DMS53 (cell line): ENCODE measurements at regions not wholly inside any gene's neighbourhood (a gene's known extent, or its start where the extent isn't known, plus 50 kb on each side); places are given as distances from the start of the nearest gene placed in this dataset.

Experiments used
- DNase-seq: peaks from one replicate; lab custom pipeline; 2025; lab: John Stamatoyannopoulos, UW

DNA sequence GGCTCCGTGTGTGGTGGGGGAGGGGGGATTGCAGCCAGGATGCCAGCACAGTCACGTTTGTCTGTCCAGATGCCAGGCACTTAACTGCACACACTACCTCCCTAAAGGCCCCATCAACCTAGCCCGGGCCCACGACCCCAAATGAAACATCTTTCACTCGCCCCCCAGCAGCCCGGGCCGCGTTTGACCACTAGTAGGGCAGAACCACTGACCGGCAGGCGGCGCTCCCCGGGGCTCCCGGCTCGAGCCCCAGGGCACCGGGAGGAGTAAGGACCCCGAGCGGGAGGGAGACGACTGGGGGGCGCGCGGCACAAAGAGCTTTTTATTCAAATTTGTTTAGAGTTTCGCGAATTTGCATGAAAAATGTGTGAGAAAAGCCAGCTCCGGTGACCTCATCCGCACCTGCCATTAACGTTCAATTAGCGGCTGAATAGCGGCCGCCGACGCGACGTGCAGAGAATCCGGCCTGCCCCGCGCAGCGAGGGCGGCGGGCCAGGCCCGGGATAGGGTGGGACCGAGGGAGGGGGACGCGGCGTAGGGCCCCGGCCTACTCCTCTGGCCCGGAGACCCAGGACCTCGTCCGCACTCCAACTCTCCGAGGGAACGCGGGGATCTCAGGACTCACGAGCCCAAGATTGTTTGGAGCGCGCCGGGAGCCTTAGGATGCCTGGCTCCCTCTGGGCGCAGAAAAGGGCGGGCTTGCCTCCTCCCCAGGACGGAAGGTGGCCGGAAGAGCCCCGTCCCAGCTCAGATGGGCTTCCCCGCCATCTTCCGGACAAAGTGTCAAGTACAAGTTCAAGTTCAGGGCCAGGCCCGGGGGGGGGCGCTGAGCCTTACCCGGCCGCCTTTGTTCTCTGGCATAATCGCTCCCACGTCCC is 64.9 kb upstream of the POLG start:
- peak; percentile 81 for DNase-seq

DNA sequence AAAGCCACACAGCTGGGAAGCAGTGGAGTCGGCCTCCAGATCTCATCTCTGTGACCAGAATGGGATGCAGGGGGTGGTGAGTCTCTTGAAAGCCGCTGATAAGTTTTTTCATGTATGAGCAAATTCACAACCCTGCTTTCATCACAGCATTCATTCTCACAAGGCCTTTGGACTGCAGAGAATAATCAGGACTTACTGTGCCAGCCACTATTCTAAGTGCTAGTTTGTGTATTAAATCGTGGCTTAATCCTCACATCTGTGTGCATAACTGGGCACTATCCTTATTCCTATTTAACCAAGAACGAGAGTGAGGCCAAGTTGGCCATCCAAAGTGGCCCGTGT is 64.2 kb upstream of the POLG start:
- DNase-seq = no peak

DNA sequence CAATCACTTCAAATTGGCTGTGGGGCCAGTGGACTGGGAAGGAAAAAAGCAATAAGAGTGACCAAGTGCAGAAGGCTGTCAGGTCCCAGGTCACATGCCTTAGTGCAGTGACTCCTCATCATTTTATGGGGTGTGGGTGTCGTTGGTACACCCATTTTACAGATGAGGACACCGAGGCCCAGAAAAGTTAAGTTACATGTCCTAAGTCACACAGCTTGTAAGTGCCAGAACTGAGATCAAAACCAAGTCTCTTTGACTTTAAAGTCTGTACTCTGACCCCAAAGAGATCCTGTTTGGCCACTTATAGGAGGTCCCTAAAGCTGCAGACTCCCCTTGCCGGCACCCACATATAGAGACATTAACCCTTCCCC is 63.0 kb upstream of the POLG start:
- DNase-seq = no peak

DNA sequence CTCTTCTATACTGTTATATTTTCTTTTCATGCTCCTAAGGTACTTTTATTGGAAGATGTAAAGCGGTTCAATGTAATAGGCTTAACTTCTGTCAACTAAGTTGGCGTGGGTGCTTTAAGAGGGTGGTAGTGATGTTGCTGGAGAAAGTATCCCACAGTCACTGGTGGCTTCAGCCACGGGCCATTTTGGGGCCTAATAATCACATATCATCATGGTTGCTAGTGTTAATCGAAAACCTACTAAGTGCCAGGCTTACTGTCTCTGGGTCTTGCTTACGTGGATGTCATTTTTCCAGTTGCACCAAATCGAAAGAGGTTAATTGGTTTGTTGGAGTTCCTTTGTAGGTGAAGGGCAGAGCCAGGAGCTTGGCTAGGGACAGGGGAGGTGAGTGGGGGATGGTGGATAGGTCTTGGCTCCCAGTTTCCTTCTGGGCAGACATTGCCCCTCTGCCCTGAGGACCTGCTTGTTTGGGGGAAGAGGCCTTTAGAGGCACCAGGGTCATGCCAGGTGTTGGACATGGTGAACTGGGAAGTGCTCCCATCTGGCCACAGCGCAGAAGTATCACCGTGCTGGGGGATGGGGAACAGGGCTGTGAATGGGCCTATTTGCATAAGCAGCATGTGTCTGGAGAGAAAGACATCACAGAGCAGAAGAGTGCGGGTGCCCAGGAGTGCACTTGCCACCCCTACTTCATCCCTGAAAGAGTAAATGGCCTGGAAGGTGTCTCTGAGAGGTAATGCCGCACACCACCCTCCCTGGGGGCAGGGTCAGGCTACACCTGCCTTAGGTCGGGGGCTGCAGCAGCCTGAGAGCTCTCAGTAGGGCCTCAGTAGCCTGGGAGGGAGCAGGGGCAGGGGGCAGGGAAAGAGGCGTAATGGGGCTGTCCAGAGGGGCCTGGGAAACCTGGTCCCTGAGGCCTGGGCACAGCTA is 62.4 kb upstream of the POLG start:
- no peak for DNase-seq

DNA sequence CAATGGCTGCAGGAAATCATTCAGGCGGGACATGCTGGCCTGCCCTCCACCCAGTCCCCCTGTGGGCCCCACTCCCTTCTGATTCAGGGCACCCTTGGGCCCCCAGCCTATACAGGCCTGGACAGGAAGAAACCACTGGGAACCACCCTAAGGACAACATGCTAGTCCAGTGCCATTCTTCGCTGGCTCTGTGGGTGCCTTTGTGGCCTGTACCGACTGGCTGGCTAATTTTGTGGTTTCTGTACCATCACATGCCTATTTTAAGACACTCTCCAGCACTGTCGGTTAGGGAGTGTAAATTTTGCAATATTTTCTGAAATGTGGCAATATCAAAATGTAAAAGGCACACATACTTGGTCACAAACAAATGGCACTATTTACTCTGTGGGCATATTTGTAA is 61.4 kb upstream of the POLG start:
- no peak for DNase-seq

DNA sequence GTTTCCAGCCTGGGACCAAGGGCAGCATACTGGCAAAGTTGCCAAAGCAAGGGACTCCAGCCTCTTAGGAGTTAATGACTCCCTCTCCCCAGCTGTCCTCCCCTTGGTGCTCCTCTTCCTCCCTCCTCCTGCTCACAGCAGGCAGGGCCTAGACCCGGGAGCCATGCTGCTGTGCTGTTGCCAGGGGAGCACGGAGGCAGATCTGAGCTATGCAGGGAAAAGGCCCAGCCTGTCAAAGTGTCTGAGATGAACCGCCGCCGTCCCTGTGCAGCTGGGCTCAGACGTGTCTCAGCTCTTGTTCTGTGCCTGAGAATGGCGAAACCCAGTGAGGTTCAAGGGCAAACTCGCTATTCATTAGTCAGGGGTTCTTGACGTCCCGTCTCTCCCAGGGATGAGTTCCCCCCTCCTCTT is 60.8 kb upstream of the POLG start:
- DNase-seq = no peak

DNA sequence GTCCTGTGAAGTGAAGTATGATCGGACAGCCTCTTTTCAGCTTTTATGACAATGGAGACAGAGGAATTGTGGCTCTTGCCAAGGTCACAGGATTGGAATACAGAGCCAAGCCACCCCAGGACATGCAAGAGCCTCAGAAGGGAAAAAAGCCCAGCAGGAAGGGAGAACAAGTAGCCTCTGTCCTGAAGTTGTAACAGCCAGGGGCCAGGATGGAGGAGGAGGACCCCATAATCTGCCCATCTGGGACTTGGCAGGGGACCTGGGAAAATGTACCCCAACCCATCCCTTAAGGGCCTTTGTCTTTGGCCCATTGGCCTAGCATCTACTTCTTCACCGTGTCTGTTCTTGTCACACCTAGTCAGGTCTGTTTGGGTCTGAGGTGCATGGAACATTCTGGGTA is 60.4 kb upstream of the POLG start:
- DNase-seq = no peak

DNA sequence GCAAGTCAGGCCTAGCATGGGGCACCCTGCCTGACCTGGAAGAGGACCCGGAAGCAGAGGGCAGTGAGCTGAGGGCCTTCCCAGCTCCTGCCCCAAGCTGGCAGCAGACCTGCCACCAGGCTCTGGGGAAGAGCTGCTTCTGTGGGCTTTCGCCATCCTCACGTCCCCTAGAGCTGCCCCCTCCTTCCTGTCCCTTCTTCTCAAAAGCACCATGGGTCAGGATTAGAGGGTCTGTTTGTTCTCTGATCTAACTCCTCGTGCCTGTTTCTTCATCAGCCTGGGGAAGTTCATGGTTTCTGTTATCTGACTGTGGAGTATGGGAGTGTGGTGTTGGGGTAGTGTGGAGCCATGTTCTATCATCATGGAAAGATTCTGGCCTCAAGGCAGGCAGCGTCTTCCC is 58.4 kb upstream of the POLG start:
- DNase-seq = no peak

DNA sequence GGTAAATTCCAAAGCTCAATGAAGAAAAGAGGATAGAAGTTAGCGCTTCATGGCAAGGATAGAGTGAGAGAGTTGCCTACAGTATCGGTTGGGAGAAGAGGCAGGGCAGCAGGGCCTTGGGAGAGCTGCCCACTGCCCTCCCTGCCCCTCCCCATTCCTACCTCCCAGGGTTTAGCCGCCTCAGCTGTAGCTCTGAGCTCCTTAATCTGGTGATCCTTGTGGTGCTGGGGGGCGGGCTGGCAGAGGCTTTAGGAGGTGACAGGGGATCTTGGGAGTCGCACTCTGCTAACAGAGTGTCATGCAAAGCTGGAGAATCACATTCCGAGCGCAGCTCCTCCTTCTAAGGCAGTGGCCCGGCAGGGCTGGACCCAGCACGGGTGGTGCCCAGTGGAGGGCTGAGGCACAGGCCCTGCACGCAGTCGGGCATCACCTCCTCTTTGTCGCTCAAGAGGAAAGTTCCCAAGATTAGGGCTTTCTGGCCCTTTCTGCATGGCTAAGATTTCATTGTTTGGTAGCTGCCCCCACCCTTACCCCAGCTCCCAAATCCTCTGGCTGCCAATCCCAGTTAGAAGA is 57.1 kb upstream of the POLG start:
- no peak for DNase-seq

DNA sequence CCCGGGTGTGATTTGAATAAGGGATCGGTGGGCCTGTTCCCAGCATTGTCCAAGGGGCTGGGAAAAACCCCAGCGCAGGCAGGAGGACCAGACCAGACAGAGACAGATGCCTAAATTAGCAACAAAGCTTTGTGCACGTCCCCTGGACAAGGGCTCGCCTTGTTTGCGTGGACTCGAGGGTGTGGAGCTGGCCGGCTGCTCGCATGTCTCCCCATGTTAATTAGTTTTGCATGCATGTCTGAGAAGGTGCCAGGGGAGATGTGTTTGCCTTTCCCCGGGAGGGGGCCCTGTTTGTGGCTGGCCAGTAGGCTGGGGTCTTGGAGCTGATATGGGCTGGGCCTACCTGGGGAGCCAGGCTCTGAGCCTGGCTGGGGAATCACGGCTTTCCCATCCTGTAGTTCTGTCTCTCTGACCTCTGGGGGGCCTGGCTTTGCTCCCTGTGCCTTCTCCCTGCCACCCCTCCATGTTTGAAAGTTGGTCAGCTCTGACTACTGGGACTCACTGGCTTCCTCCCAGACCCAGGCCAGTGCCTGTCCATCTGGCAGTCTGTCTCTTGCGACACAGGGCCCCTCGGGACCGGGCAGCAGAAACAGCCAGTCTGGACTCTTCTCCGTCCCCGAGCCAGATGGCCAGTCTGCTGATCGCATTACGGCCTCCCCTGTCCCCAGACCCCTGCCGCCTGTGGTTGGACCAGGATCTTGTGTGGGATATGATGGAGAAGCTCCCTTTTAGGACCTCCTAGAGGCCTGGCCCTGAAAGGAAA is 55.4 kb upstream of the POLG start:
- DNase-seq = no peak

DNA sequence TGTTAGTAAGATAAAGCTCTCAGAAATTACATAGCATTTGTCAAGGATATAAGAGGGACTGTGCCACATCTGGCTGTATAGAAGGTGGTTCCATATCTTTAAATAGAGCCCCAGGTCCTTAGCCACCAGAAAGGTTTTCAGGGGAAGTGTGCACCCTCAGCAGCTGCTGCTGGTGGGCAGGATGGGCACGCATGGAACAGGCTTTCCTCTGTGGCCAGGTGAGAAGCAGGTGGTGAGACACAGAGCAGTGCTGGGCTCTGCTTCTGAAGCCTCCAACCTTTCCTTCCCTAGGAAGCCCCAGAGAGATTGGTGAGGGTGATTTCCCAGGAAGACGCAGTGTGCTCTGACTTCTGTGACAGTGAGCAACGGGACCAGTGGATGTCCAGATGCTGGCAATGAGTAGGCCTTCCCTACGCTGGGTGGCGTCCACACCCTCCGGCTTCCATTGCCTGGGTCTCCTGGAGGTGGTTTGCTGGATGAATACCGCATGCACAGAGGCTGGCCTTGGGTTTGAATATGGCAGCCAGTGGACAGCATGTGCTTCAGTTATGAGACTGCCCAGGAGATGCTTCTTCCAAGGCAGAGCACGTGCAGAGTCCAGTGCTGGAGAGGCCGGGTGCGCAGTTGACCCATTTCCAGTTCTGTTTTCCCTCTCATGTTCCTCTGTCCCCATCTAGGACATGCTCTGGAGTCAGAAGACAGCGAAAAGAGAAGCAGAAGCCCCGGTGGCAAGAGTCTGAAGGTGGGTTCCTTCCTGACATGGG is 52.7 kb upstream of the POLG start:
- DNase-seq = no peak

DNA sequence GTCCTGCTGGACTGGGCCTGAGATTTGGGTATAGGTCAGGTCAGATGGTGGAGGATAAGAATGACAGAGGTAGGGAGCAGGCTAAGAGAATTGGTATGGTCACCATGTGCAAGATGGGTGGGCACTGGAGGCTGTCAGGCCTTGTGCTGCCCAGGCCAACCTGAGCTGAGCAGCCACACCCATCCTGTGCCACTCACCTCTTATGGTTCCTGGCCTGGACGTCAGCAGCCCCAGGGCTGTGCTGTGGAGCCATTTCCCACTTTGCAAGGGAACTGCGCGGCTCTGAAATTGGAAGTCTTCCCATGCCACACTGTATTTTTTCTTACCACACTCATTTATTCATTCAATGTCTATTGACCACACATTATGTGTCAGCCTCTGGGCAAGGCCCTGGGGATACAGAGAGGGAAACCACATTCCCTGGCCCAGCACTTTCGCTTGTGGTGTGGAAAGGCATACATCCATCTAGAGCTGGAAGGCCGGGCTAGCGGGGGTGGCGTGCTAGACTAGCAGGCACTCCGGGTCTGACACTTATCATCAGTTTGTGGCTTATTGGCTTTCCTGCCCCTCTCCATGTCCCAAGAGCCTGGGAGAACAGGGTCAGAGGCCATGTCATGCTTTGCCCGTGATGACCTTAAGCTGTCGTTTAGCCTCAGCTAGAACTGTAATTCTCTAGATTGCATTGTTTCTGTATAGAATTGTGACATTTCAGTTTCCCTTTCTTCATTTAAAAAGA is 51.1 kb upstream of the POLG start:
- no peak for DNase-seq
